ENCODE measurements at regions not wholly inside any gene's neighbourhood (a gene's known extent, or its start where the extent isn't known, plus 50 kb on each side); places are given as distances from the start of the nearest gene placed in this dataset.
"Not testable (repeated sequence)": the region's sequence is repeated elsewhere in the genome, so short reads cannot be mapped to it uniquely, and the experiment has no call there.

DNA sequence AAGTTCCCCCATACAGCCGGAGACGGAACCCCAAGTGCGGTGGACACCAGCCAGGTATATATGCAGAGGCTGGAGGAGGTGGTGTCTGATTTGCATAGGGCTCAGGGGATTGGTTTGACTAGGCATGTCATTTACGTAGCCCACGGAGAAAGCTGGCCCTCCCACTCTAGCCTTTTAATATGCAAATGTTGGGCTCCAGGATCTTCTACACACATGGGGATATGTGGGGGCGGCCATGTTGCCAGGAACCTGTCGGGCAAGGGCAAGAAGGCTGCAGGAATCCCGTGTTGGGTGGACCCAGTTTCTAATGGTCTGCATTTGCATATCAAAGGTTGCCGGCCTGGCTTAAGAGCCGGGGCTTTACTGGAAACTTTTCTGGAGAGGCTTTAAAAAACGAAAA, 57.4 kb downstream of the FTHL17 start:
- H3K79me1 ChIP-seq (ENCODE audit: low read length); H3K4me3 ChIP-seq (ENCODE audit: low read depth, low read length); H4K8ac ChIP-seq (ENCODE audit: low read depth, low read length); H3K27ac ChIP-seq (ENCODE audit: low read depth, low read length); H3K23ac ChIP-seq (ENCODE audit: low read length); H4K91ac ChIP-seq (ENCODE audit: low read depth, low read length); H3K14ac ChIP-seq (ENCODE audit: low read length); H3K9ac ChIP-seq (ENCODE audit: low read length); H3K79me2 ChIP-seq (ENCODE audit: control insufficient read depth, insufficient read depth, low read length, poor library complexity); H3K18ac ChIP-seq (ENCODE audit: low read length); H2AK5ac ChIP-seq (ENCODE audit: low read length); H3K36me3 ChIP-seq (ENCODE audit: control insufficient read depth in 1 of 2, insufficient read depth in 2 of 2, low read length in 2 of 2); H3K4me1 ChIP-seq (ENCODE audit: control insufficient read depth in 1 of 2, insufficient read depth in 2 of 2, low read length in 2 of 2); H3K9me3 ChIP-seq (ENCODE audit: insufficient read depth, low read depth, low read length); DNase-seq; H2AFZ ChIP-seq (ENCODE audit: insufficient read depth, low read length, poor library complexity); H2BK120ac ChIP-seq (ENCODE audit: insufficient read depth, low read length, poor library complexity); H3K27me3 ChIP-seq (ENCODE audit: insufficient read depth, low read length); H4K12ac ChIP-seq (ENCODE audit: low read depth, low read length); H2BK5ac ChIP-seq (ENCODE audit: low read depth, low read length, poor library complexity); H2BK12ac ChIP-seq (ENCODE audit: low read length); H3K4ac ChIP-seq (ENCODE audit: low read depth, low read length); H3K4me2 ChIP-seq (ENCODE audit: low read length): not testable (repeated sequence)
- WGBS (ENCODE audit: extremely low coverage, insufficient coverage, insufficient read length) = no CpG with 5 or more reads among the region's 11 CpGs

DNA sequence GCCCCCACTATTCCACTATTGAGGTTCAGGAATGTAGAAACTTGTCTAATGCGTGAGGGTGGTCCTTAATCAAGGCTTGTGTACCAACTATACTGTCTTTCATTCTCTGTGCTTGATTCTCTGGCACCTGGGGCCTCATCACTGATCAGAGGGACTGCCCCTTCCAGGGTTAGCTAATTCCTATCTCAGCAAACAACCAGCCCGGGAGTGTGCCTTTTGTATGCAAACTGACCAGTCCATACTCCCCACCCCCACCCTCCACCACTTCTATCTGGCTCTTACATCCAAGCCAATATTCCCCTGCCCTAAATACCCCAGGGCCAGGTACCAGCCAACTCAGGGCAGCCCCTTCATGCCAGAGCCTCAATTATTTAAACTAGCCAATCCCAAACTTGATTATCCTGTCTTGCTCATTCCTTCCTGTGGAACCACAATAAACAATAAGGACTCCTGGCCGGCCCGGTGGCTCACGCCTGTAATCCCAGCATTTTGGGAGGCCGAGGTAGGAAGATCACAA, 59.3 kb downstream of the FTHL17 start:
- Histone ChIP-seq H3K18ac (ENCODE audit: low read length) (no peak overlapping the region), H3K79me2 (ENCODE audit: control insufficient read depth, insufficient read depth, low read length, poor library complexity) (no peaks in the 10 kb centered on the region), H2BK5ac (ENCODE audit: low read depth, low read length, poor library complexity) (no peak overlapping the region), H3K4me3 (ENCODE audit: low read depth, low read length) (no peak overlapping the region), H3K9ac (ENCODE audit: low read length) (no peak overlapping the region), H3K23ac (ENCODE audit: low read length) (no peak overlapping the region), H3K14ac (ENCODE audit: low read length) (no peak overlapping the region), H2AFZ (ENCODE audit: insufficient read depth, low read length, poor library complexity) (no peak overlapping the region), H3K79me1 (ENCODE audit: low read length) (no peaks in the 10 kb centered on the region), H3K9me3 (ENCODE audit: insufficient read depth, low read depth, low read length) (no peaks in the 10 kb centered on the region), H3K4me1 (ENCODE audit: control insufficient read depth in 1 of 2, insufficient read depth in 2 of 2, low read length in 2 of 2) (no peaks in the 10 kb centered on the region), H2BK12ac (ENCODE audit: low read length) (no peak overlapping the region), H4K91ac (ENCODE audit: low read depth, low read length) (no peak overlapping the region), H2BK120ac (ENCODE audit: insufficient read depth, low read length, poor library complexity) (no peak overlapping the region), H3K4ac (ENCODE audit: low read depth, low read length) (no peak overlapping the region), H3K36me3 (ENCODE audit: control insufficient read depth in 1 of 2, insufficient read depth in 2 of 2, low read length in 2 of 2) (no peaks in the 10 kb centered on the region), H4K8ac (ENCODE audit: low read depth, low read length) (no peak overlapping the region), H2AK5ac (ENCODE audit: low read length) (no peak overlapping the region), H4K12ac (ENCODE audit: low read depth, low read length) (no peak overlapping the region), H3K27me3 (ENCODE audit: insufficient read depth, low read length) (no peaks in the 10 kb centered on the region), H3K27ac (ENCODE audit: low read depth, low read length) (no peak overlapping the region), H3K4me2 (ENCODE audit: low read length) (no peak overlapping the region)
- no CpG with 5 or more reads among the region's 6 CpGs for WGBS (ENCODE audit: extremely low coverage, insufficient coverage, insufficient read length)
- no peak for DNase-seq

DNA sequence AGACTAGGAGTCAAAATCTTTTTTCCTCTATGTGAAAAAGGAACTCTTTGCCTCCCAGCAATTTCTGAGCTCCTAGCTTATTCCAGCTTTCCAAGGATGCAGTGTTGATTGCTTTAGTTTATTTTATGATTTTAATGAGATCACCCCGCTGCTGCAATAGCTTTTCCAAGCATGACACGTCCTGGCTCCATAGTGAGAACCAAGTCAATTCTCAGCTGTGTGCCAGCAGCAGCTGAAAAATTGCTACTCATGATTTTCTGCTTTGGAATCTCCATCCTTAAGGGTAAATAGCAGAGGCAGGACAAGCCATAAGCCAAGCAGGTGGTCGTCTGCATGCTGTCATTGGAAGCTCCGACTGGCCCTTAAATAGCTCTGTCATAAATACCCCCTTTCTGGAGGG, 64.5 kb downstream of the FTHL17 start:
- H3K36me3 ChIP-seq (ENCODE audit: control insufficient read depth in 1 of 2, insufficient read depth in 2 of 2, low read length in 2 of 2) = no peaks in the 10 kb centered on the region
- H3K14ac ChIP-seq (ENCODE audit: low read length) = no peak overlapping the region
- no CpG with 5 or more reads among the region's 4 CpGs for WGBS (ENCODE audit: extremely low coverage, insufficient coverage, insufficient read length)

DNA sequence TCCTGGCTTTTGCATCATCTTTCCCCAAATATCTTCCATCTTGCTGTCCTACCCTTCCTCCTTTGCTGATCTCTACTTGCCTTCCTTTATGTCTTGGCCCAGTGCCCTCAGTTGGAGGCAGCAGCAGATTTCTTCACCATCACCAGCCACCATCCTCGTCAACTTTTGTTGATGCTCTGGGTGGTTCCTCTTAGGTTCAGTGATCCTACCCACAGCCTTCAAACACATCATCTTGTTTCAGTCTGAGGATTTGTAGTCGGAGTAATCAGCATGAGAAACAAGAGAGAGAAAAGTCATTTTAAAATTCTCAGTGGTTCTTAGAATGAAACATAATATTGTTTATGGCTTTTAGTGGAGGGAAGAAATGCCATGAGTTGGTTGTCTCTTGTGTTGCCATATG, 65.8 kb downstream of the FTHL17 start:
- Histone ChIP-seq H2BK12ac (ENCODE audit: low read length) (no peak overlapping the region), H3K79me2 (ENCODE audit: control insufficient read depth, insufficient read depth, low read length, poor library complexity) (no peaks in the 10 kb centered on the region), H2BK5ac (ENCODE audit: low read depth, low read length, poor library complexity) (no peak overlapping the region), H4K8ac (ENCODE audit: low read depth, low read length) (no peak overlapping the region), H3K4me3 (ENCODE audit: low read depth, low read length) (no peak overlapping the region), H3K18ac (ENCODE audit: low read length) (no peak overlapping the region), H2AK5ac (ENCODE audit: low read length) (no peak overlapping the region), H2AFZ (ENCODE audit: insufficient read depth, low read length, poor library complexity) (no peak overlapping the region), H3K27ac (ENCODE audit: low read depth, low read length) (no peak overlapping the region), H3K27me3 (ENCODE audit: insufficient read depth, low read length) (no peaks in the 10 kb centered on the region), H3K4ac (ENCODE audit: low read depth, low read length) (no peak overlapping the region), H4K12ac (ENCODE audit: low read depth, low read length) (no peak overlapping the region), H3K14ac (ENCODE audit: low read length) (no peak overlapping the region), H4K91ac (ENCODE audit: low read depth, low read length) (no peak overlapping the region), H3K36me3 (ENCODE audit: control insufficient read depth in 1 of 2, insufficient read depth in 2 of 2, low read length in 2 of 2) (no peaks in the 10 kb centered on the region), H2BK120ac (ENCODE audit: insufficient read depth, low read length, poor library complexity) (no peak overlapping the region), H3K23ac (ENCODE audit: low read length) (no peak overlapping the region), H3K9me3 (ENCODE audit: insufficient read depth, low read depth, low read length) (no peaks in the 10 kb centered on the region), H3K4me1 (ENCODE audit: control insufficient read depth in 1 of 2, insufficient read depth in 2 of 2, low read length in 2 of 2) (no peaks in the 10 kb centered on the region), H3K4me2 (ENCODE audit: low read length) (no peak overlapping the region), H3K9ac (ENCODE audit: low read length) (no peak overlapping the region), H3K79me1 (ENCODE audit: low read length) (no peaks in the 10 kb centered on the region)
- DNase-seq = no peak
- WGBS (ENCODE audit: extremely low coverage, insufficient coverage, insufficient read length) = no CpG with 5 or more reads among the region's 2 CpGs

More for the DNA sequence above, 64.5 kb downstream of the FTHL17 start:
- Histone ChIP-seq H2BK5ac (ENCODE audit: low read depth, low read length, poor library complexity) (no peak overlapping the region), H3K79me2 (ENCODE audit: control insufficient read depth, insufficient read depth, low read length, poor library complexity) (no peaks in the 10 kb centered on the region), H4K91ac (ENCODE audit: low read depth, low read length) (no peak overlapping the region), H3K79me1 (ENCODE audit: low read length) (no peaks in the 10 kb centered on the region), H3K27ac (ENCODE audit: low read depth, low read length) (no peak overlapping the region), H2AK5ac (ENCODE audit: low read length) (no peak overlapping the region), H3K27me3 (ENCODE audit: insufficient read depth, low read length) (no peaks in the 10 kb centered on the region), H3K18ac (ENCODE audit: low read length) (no peak overlapping the region), H3K4me2 (ENCODE audit: low read length) (no peak overlapping the region), H4K8ac (ENCODE audit: low read depth, low read length) (no peak overlapping the region), H2BK12ac (ENCODE audit: low read length) (no peak overlapping the region), H2BK120ac (ENCODE audit: insufficient read depth, low read length, poor library complexity) (no peak overlapping the region), H3K23ac (ENCODE audit: low read length) (no peak overlapping the region), H4K12ac (ENCODE audit: low read depth, low read length) (no peak overlapping the region), H2AFZ (ENCODE audit: insufficient read depth, low read length, poor library complexity) (no peak overlapping the region), H3K9ac (ENCODE audit: low read length) (no peak overlapping the region), H3K4me1 (ENCODE audit: control insufficient read depth in 1 of 2, insufficient read depth in 2 of 2, low read length in 2 of 2) (no peaks in the 10 kb centered on the region), H3K9me3 (ENCODE audit: insufficient read depth, low read depth, low read length) (no peaks in the 10 kb centered on the region), H3K4ac (ENCODE audit: low read depth, low read length) (no peak overlapping the region), H3K4me3 (ENCODE audit: low read depth, low read length) (no peak overlapping the region)
- DNase-seq = no peak

Measured in trophoblast cell (in vitro differentiated cells and primary cell).